GM18508 (cell line): ENCODE measurements at regions not wholly inside any gene's neighbourhood (a gene's known extent, or its start where the extent isn't known, plus 50 kb on each side); places are given as distances from the start of the nearest gene placed in this dataset.
"Not testable (repeated sequence)": the region's sequence is repeated elsewhere in the genome, so short reads cannot be mapped to it uniquely, and the experiment has no call there.

Experiments used
- ATAC-seq: cut with Tn5 transposase; IDR thresholded peaks from one replicate; pipeline ENCODE4 v1.9.1; 2021; ENCODE audit warnings: moderate number of reproducible peaks; ENCODE audit not compliant: insufficient read depth, unreplicated experiment

DNA sequence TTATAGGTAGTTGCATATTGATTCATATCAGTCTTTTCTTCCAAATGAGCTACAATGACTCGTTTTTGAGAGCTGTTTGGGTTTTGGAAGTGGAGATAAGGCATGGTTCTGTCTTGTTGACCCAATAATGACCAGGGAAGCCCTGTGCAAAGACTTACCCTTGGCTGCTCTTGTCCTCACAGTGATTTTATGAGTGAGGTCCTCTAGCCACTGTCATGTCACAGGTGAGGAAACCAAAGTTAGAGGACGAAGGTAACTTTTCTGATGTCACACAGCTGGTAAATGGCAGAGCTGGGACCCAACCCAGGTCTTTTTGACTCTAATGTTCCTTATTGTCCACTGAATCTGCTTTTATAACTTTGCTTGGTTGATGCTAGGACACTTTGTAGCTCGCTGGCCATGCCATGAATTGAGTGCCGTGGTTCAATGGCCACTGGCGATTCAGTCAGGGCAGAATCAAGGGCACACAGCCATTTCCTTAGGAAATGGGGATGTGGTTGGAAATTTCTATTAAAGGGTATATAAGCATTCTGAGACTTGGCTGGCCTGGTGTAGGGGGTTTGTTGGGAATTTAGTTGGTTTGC, 249.1 kb downstream of the GOLGA6L6 start:
- not testable (repeated sequence) for ATAC-seq

DNA sequence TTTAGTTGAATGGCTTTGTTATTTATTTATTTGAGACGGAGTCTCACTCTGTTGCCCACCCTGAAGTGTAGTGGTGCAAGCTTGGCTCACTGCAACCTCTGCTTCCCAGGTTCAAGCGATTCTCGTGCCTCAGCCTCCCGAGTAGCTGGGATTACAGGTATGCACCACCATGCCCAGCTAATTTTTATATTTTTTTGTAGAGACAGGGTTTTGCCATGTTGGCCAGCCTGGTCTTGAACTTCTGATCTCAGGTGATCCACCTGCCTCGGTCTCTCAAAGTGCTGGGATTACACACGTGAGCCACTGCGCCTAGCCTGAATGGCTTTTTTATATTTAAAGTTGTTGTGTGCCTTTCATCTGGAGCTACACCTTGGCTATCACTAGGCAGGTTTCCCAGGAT, 250.0 kb downstream of the GOLGA6L6 start:
- not testable (repeated sequence) for ATAC-seq

DNA sequence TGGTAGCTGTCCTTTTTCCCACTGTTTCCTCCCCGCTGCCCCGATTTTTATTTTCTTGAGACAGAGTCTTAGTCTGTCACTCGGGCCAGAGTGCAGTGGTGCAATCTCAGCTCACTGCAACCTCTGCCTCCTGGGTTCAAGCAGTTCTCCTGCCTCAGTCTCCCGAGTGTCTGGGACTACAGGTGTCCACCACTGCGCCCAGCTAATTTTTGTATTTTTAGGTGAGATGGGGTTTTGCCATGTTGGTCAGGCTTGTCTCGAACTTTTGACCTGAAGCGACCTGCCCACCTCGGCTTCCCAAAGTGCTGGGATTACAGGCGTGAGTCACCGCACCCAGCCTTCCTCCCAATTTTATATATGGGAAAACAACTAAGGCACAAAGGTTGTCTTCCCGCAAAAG, 251.0 kb downstream of the GOLGA6L6 start:
- not testable (repeated sequence) for ATAC-seq

DNA sequence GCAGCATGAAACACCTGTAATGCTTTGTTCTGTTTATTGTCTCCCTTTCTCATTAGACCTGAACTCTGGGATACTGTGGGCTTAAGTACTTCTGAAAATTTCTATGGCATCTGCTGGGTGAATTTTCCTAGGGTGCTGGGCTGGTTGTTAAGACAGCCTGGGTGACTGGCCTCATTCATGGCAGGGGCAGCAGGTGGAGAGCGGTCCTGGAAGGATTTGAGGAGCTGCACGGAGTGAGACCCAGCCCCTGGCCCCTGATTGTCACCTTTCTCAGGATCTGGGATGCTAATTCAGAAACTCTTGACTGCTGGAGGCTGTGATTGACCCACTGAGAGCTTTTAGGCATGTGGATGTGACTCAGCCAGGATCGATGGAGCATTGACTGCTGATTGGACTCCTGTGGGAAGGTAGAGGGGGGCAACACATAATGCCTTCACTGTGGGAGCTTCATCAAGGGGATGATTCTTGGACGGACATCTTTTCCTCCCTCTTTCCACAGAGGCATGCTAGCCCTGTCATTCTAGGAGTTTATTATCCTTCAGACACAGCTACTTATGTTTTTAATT, 252.0 kb downstream of the GOLGA6L6 start:
- ATAC-seq, result not testable (repeated sequence)

DNA sequence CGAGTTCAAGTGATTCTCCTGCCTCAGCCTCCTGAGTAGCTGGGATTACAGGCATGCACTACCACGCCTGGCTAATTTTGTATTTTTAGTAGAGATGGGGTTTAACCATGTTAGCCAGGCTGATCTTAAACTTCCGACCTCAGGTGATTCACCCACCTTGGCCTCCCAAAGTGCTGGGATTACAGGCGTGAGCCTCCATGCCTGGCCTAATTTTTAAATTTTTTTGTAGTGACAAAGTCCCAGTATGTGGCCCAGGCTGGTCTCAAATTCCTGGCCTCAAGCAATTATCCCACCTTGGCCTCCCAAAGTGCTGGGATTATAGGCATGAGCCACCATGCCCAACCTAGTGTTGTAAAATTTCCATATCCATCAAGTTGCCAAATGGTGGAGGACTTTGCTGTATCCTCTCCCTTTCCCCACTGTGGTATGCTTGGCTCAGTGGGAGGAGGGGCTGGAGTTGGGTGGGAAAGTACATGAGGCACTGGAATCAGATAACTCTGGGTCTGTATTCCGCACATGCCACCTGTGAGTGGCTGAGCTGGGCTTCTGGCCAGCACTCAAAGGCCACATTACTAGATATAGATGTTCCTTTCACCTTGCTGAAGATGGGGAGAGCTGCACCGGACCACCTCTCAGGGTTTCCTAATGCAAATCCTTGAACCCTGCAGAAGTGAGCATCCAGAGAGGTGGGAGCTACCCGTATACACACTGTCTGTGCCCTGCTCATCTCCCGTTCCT, 252.6 kb downstream of the GOLGA6L6 start:
- not testable (repeated sequence) for ATAC-seq

DNA sequence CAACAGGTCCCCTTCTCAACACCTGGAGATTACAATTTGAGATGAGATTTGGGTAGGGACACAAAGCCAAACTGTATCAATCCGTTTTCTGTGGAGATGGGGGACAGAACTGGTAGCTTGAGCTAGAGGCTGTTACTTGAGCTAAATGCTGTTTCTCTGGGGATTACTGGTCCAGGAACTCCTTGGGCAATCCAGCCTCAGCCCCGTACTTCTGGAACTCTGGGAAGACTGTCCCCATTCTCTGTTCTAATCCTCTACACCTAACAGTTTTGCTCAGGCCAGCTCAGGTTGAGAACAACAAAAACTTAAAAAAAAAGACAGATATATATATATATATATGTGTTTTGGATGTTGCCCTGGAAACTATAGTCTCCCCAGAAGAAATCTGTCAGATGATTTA, 255.0 kb downstream of the GOLGA6L6 start:
- not testable (repeated sequence) for ATAC-seq

DNA sequence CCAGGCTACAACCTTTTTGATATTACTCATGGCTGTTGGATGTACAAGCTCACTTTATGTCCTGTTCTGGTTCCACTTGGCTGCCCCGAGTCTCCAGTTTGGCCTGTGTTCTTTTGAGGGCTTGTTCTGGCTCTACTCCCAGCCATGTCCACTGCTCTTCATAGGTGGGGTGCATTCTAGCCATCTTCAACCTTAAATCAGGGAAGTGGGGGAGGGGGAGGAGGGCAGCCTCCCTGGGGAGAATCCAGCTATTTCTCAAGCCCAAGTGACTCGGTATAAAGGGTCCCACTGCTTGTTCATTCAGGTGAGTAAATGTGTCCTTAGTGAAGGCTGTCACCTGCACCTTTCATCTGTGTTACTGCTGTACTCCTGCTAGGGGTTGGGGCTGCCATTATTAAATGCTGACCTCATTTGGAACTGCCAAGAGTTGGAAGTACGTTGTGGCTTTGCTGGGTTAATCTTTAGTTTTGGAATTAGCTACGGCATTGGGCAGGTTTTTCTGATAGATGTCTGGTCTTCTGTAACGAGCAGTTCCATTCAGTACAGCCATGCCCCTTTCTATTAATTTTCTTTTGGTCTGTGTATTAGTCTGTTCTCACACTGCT, 255.8 kb downstream of the GOLGA6L6 start:
- ATAC-seq, result not testable (repeated sequence)

DNA sequence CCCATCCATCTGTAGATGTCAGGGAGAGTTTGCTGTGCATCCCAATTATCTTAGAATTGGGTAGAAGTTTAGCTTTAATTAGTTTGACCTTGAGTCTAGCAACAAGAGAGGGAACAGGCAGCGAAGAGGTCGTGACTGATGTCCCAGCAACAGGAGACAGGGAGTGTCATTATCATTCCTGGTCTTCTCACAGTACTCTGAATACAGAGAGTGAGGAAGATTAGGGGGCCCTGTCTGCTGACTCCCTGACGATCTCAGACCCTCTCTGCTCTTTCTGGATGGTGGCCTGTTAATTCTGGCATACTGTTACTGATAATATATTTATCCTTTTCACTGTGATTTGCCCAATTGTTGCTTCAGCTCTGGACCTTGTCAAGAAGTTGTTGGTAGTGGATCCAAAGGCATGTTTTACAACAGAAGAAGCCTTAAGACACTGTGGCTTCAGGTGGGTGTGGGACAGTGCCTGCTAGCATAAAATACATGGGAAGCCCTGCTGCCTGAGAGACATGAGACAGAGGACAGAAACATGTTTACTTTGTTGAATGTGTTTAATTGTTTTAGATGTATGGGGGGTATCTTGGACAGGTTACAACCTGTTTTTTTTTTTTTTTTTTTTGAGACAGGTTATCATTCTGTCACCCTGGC, 256.6 kb downstream of the GOLGA6L6 start:
- not testable (repeated sequence) for ATAC-seq

DNA sequence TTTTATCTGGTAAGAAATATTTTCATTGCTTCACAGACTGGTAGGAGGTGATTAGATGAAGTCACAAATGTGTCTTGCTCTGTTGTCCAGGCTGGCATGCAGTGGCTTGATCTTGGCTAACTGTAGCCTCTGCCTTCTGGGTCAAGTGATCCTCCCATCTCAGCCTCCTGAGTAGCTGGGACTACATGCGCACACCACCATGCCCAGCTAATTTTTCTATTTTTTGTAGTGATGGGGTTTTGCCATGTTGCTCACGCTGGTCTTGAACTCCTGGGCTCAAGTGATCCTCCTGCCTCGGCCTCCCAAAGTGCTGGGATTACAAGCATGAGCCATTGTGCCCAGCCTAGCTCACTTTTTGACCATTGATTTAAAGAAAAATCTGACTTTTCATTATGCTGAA, 257.9 kb downstream of the GOLGA6L6 start:
- not testable (repeated sequence) for ATAC-seq

DNA sequence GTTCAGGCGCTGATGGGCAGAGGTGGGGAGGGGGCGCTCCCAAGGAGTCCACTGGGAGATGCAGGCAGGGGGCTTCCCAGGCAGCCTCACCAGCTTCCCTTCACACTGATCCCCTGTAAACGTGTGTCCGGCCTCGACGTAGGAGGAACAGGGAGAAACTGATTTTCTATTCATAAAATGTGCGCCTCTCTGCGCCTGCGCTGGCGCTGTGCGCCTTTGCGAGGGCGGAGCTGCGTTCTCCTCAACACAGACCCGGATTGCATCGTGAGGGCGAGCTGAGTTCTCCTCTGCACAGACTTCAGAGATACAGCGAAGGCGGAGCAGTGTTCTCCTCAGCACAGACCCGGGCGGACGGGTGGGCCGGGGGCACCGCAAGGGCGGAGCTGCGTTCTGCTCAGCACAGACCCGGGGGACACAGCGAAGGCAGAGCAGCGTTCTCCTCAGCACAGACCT, 259.1 kb downstream of the GOLGA6L6 start:
- not testable (repeated sequence) for ATAC-seq

DNA sequence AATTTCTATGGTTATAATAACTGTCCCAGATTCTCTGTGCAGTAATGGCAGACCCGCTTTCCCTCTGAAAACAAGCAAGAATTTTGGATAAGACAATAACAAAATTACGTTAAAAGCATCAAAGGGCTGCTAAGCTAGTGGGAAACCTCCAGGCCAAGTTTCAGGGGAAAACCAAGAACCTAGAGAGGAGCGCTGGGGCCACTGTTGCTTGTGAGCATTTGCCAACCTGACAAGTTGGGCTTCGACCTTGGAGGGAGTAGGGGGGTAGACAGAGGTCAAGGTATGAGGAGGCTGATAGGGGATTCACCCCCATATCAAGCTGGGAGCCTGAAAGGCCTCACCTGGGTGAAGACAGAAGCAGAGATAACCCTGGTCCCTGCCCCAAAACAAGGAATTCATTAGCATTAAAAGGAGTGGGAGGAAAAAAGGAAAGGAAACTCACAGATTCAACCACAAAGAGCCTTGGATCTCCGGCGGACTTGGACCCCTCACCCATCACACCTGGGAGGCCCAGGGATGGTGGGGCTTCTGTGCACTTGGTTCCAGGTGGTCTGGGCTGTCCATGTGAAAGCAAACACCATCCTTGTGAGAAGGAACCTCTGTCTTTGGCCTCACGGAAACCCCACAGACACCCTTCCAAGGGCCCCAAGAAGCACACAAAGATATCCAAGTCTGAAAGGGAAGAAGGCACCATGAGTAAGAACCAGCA, 259.9 kb downstream of the GOLGA6L6 start:
- not testable (repeated sequence) for ATAC-seq

DNA sequence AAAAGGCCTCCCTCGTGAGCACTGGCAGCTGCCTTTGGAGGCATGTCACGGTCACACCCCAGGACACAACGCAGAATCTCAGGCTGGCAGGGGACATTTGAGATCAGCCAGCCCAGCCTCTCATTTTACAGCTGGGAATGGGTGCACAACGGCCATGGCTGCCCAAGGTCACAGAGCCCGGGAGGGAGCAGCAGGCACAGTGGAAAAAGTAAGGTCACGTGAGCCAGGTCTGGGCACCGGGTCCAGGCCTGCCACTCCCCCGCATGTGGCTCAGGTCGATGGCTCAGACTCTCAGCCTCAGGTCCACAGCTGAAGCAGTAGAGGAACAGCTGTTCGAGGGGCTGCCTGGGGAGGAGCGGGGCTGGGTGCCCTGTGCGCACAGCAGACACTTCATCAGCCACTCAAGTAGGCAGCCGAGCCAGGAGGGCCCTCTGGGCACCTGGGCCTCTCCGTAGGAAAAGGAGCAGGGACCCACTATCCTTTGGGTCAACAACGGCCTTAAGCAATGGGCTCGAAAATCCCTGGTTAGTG, 260.6 kb downstream of the GOLGA6L6 start:
- no peak for ATAC-seq

DNA sequence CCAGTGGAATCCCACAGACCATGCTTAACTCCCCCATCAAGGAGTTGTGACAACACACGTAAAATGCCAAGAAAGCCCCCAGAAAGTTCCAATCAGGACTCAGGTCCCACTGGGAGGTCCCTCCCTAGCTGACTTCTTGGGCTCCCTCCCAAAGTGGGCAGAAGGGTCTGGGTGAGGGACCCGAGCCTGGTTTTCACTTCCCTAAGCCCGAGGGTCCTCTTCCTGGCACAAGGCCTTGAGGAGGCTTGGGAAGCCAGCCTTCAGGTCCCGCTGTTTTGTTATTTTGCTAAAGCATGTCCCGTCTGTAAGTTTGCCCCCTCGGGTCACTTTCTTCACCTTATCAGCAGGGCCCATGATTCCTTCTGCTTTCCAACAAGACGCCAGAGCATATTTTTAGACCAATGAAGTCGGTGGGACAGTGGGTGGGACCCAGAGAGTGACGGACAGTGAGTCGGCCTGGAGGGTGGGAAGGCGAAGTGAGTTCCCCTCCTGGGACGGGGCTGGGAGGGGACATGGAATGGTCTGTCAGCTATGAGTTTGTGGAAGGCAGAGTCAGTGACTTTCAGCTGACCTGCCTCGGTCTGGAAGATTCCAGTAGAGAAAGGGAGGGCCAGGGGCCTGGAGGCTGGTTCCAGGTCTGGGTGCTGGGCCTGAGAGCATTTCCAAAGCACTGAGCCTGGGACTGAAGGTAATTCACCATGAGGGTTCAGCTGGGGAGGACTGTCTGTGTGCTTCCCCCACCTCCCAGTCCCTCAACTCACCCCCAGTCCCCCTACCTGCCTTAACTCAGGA, 261.3 kb downstream of the GOLGA6L6 start:
- ATAC-seq, result not testable (repeated sequence)

DNA sequence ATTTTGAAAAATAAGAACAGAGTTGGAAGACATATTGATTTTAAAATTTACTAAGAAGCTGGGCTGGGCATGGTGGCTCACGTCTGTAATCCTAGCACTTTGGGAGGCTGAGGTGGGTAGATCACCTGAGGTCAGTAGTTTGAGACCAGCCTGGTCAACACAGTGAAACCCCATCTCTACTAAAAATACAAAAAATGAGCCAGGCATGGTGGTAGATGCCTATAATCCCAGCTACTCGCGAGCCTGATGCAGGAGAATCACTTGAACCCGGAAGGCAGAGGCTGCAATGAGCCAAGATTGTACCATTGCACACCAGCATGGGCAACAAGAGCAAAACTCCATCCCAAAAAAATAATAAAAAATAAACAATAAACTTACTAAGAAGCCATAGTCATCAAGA, 262.5 kb downstream of the GOLGA6L6 start:
- ATAC-seq, result not testable (repeated sequence)

DNA sequence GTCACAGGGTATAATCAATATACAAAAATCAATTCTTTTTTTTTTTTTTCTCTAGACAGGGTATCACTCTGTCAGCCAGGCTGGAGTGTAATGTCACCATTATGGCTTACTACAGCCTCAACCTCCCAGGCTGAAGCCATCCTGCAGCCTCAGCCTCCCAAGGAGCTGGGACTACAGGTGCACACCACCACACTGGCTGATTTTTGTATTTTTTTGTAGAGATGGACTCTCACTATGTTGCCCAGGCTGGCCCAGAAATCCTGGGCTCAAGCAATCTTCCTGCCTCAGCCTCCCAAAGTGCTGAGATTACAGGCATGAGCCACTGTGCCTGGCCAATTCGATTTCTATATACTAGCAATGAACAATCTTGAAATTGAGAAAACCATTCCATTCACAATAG, 263.2 kb downstream of the GOLGA6L6 start:
- not testable (repeated sequence) for ATAC-seq

DNA sequence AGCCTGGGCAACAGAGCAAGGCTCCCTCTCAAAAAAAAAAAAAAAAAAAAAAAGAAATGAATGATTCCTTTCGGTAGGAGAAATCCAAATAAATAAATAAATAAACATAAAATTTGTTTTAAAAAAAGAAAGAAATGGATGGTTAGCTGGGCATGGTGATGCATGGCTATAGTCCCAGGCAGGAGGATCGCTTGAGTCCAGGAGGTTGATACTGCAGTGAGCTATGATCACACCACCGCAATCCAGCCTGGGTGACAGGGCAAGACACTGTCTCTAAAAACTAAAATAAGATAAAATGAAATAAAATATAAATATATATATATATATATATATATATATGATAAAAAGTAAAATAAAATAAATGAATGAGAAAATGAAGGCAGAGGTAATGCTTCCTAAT, 264.1 kb downstream of the GOLGA6L6 start:
- not testable (repeated sequence) for ATAC-seq

DNA sequence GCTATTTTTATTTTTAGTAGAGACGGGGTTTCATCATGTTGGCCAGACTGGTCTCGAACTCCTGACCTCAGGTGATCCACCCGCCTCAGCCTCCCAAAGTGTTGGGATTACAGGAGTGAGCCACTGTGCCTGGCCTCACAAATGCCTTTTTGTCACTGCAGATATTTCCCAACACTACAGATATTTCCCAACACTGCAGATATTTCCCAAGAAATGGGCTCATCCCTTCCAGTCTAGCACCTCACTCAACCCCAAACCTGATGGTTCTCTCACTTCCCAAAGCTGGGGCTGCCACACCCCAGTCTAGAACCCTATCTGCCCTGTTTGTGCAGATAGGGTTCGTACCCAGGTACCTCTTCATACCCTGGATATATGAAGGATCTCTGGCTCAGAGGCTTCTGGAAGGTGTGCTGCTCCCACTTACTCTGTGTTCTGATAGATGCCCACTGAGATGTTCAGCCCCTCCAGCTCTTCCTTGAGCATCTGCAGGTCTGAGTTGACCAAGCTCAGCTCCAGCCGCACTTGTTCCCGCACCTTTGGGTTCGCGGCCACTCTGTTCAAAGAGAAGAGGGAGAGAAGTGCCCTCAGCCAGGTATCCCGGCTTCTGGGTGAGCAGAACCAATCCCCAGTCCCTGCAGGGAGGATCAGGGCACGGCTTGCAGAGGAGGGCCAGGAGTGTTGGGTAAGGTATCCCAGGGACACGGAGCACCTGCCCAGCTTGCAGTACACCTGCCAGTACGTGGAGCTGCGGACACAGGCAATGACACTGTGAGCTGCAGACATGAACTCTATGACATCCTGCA, 265.1 kb downstream of the GOLGA6L6 start:
- ATAC-seq, result not testable (repeated sequence)

DNA sequence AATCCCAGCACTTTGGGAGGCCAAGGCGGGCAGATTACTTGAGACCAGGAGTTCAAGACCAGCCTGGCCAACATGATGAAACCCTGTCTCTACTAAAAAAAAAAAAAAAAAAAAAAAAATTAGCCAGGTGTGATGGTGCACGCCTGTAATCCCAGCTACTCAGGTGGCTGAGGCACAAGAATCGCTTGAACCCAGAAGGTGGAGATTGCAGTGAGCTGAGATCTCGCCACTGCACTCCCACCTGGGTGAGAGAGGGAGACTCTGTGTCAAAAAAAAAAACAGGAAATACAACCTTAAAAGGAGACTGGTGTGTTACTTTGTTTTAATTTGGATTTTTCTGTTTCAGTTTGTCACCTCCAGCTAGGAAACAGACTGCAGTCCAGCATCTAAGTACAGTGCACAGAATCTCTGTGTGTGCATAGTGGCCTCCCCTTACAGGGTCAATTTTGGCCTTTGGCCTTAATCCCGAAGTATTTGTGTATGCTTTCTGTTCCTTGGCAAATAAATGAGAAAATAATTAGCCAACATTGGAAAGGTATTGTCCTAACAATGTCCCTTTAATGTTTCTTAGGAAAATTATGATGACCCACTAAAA, 266.1 kb downstream of the GOLGA6L6 start:
- not testable (repeated sequence) for ATAC-seq
